Neuronal stem cell (in vitro differentiated cells): ENCODE measurements at regions not wholly inside any gene's neighbourhood (a gene's known extent, or its start where the extent isn't known, plus 50 kb on each side); places are given as distances from the start of the nearest gene placed in this dataset.

Experiments used
- DNase-seq: peaks from one replicate; pipeline ENCODE4 v3.0.0-alpha.2; 2013; ENCODE audit warnings: low spot score
- H2AFZ ChIP-seq: one replicate; pipeline ENCODE4 v1.6.1; 2013; ENCODE audit warnings: mild to moderate bottlenecking, low read length, inconsistent platforms
- H2AK5ac ChIP-seq: 2 replicates; pipeline ENCODE4 v1.6.1; 2013; ENCODE audit warnings: low read depth, mild to moderate bottlenecking, inconsistent platforms, low read length, moderate library complexity, mixed read lengths
- H2BK120ac ChIP-seq: 2 replicates; pipeline ENCODE4 v1.6.1; 2013; ENCODE audit warnings: low read depth, mild to moderate bottlenecking, inconsistent platforms, low read length, moderate library complexity, mixed read lengths
- H2BK12ac ChIP-seq: one replicate; pipeline ENCODE4 v1.6.1; 2013; ENCODE audit warnings: low read length, inconsistent platforms
- H2BK15ac ChIP-seq: 2 replicates; pipeline ENCODE4 v1.6.1; 2013; ENCODE audit warnings: mild to moderate bottlenecking, low read length, inconsistent platforms, mixed read lengths
- H2BK5ac ChIP-seq: one replicate; pipeline ENCODE4 v1.6.1; 2013; ENCODE audit warnings: inconsistent platforms, mild to moderate bottlenecking, low read length, moderate library complexity
- H3K14ac ChIP-seq: one replicate; pipeline ENCODE4 v1.6.1; 2013; ENCODE audit warnings: low read length, inconsistent platforms
- H3K18ac ChIP-seq: 2 replicates; pipeline ENCODE4 v1.6.1; 2013; ENCODE audit warnings: low read length, inconsistent platforms
- H3K23ac ChIP-seq: 2 replicates; pipeline ENCODE4 v1.6.1; 2013; ENCODE audit warnings: low read depth, mild to moderate bottlenecking, mixed read lengths, low read length, inconsistent platforms; ENCODE audit not compliant: poor library complexity
- H3K27ac ChIP-seq: replicated peaks from 3 replicates; pipeline ENCODE4 v1.5.1; 2013; ENCODE audit warnings: low read length, inconsistent platforms
- H3K27me3 ChIP-seq, 3 experiments: 2 replicates each; pipeline ENCODE4 v1.6.1; 2013; ENCODE audit warnings: low read length in 3 of 3, mild to moderate bottlenecking in 2 of 3, inconsistent platforms in 1 of 3, low read depth in 1 of 3, mixed read lengths in 1 of 3, moderate library complexity in 1 of 3; ENCODE audit not compliant: control insufficient read depth in 3 of 3, insufficient read depth in 3 of 3
- H3K36me3 ChIP-seq, 2 donors: replicated peaks in 1 of 2; 2 replicates each; pipeline ENCODE4 v1.6.1; 2013; ENCODE audit warnings: low read length in 2 of 2; ENCODE audit not compliant: control insufficient read depth in 2 of 2, insufficient read depth in 2 of 2
- H3K4ac ChIP-seq: 2 replicates; pipeline ENCODE4 v1.6.1; 2013; ENCODE audit warnings: inconsistent platforms, mild to moderate bottlenecking, low read length, moderate library complexity
- H3K4me1 ChIP-seq, 2 donors: 1 replicate in 1 of 2; 2 replicates in 1 of 2; pipeline ENCODE4 v1.6.1; 2013; ENCODE audit warnings: low read length in 2 of 2, low read depth in 1 of 2; ENCODE audit not compliant: control insufficient read depth in 2 of 2, insufficient read depth in 1 of 2
- H3K4me2 ChIP-seq: one replicate; pipeline ENCODE4 v1.6.1; 2013; ENCODE audit warnings: mild to moderate bottlenecking, low read length, inconsistent platforms; ENCODE audit not compliant: insufficient read depth, poor library complexity, severe bottlenecking
- H3K4me3 ChIP-seq, 2 donors: 2 replicates each; pipeline ENCODE4 v1.5.1; 2013; ENCODE audit warnings: low read length in 2 of 2, mild to moderate bottlenecking in 2 of 2, inconsistent platforms in 1 of 2, moderate library complexity in 1 of 2
- H3K79me1 ChIP-seq: one replicate; pipeline ENCODE4 v1.6.1; 2013; ENCODE audit warnings: low read depth, mild to moderate bottlenecking, inconsistent platforms, low read length, moderate library complexity
- H3K9ac ChIP-seq: one replicate; pipeline ENCODE4 v1.6.1; 2013; ENCODE audit warnings: mild to moderate bottlenecking, low read depth, low read length, inconsistent platforms; ENCODE audit not compliant: poor library complexity
- H3K9me3 ChIP-seq, 2 donors: replicated peaks in 1 of 2; 2 replicates each; pipeline versions ENCODE3 to v1.6.1; 2013; ENCODE audit warnings: low read length in 2 of 2, mild to moderate bottlenecking in 2 of 2, inconsistent platforms in 1 of 2, low read depth in 1 of 2, mixed read lengths in 1 of 2, moderate library complexity in 1 of 2; ENCODE audit not compliant: control insufficient read depth in 2 of 2, insufficient read depth in 1 of 2
- H4K8ac ChIP-seq: one replicate; pipeline ENCODE4 v1.6.1; 2013; ENCODE audit warnings: low read depth, mild to moderate bottlenecking, inconsistent platforms, low read length, moderate library complexity
- H4K91ac ChIP-seq: one replicate; pipeline ENCODE4 v1.6.1; 2013; ENCODE audit warnings: low read length, low read depth, mild to moderate bottlenecking, inconsistent platforms; ENCODE audit not compliant: poor library complexity
- WGBS, 2 donors: extraction: QIAGEN DNeasy Blood & Tissue Kit; methylation state at CpG; one replicate each; pipeline ENCODE4 v1.1.7; 2013; ENCODE audit warnings: missing lambda C conversion rate in 2 of 2, mixed read lengths in 1 of 2; ENCODE audit not compliant: insufficient read length in 2 of 2, insufficient replicate concordance in 1 of 2; ENCODE audit errors: extremely low coverage in 2 of 2; 5-methylcytosine and 5-hydroxymethylcytosine counted together

DNA sequence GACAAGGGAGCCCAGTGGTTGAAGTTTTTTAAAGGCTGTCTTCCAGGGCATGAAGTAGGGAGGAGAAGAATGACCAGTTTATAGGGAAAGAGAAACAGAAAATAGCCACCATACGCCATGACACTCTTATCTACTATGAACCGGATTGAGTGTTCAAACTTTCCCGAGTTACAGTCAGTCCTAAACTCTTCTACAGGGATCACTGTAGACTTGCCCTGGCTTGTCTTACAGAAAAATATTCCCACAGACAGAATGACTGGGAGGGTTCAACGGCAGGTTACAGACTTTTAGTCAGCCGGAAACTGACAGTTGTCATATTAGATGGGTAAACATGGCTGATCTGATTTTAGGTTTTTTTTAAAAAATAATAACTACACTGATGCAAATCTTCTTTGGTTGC lies 662.5 kb upstream of the SOX9 start:
- Histone ChIP-seq H3K4ac (no peak overlapping the region), H3K36me3 (no peaks in the 10 kb centered on the region), H2BK12ac (no peak overlapping the region), H3K27ac (no peak overlapping the region), H3K9me3 (no peaks in the 10 kb centered on the region), H2AFZ (peak overlapping the region; percentile 30), H3K27me3 (no peaks in the 10 kb centered on the region), H3K79me1 (no peaks in the 10 kb centered on the region), H3K18ac (no peak overlapping the region), H2BK5ac (no peak overlapping the region), H2AK5ac (no peak overlapping the region), H4K91ac (no peak overlapping the region), H3K14ac (no peak overlapping the region), H3K4me2 (no peak overlapping the region), H2BK120ac (no peak overlapping the region), H4K8ac (no peak overlapping the region), H3K4me3 (no peak overlapping the region), H3K23ac (no peak overlapping the region), H2BK15ac (no peak overlapping the region), H3K4me1 (peaks cover 0 to 2% of the 10 kb centered on the region in 2 donors), H3K9ac (no peak overlapping the region)
- DNase-seq, result no peak
- no CpG with 5 or more reads among the region's 5 CpGs for WGBS, 2 donors

DNA sequence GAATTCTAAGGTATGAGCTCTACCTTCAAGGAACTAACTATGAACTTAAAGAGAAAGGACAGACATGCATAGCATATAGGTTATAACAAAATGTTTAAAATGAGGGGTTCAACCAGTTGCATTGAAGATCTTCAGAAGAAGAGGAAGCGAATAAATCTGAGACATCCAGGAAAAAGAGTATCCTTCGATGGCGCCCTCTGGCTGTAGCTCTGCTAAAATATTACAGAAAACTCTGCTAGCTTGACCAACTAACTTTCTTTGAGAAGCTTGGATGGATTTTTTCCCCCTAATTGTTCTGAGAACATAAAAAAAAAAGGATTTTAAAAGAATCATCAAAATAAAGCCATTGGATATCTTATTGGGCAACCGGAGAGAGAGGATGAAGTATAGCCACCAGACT lies 659.9 kb upstream of the SOX9 start:
- Histone ChIP-seq H2AFZ (no peak overlapping the region), H4K91ac (no peak overlapping the region)
- WGBS, 2 donors, result no CpG with 5 or more reads among the region's 4 CpGs

DNA sequence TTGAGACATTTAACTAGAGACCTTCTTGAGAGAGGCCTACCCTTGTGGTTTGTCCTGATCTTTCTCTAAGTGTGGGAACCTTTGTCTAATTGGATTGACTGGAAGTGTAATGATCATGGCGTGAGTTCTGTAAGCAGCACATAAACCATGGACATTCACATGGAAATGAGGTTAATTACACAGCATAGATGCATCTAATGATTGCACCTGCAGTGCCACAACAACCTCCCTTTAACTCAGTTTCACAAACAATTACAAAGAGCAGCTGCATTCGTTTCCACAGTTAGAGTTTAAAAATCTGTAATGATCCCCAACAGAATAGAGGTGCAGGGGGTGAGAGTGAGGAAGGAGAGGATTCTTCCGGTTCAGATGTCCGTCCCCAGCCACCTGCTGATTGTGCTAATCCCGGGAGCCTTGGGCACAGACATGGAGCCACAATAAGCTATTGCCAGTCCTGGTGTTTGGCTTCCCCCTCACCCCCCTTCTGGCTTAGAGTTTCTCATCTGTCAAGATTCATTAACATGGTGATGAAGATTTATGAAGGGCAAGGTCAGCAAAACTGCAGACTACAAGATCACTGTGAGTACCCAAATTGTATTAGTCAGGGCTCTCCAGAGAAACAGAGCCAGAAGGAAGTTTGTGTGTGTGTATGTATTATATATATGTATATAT lies 659.2 kb upstream of the SOX9 start:
- no peak overlapping the region for H2BK5ac ChIP-seq
- no peak overlapping the region for H2AFZ ChIP-seq
- H3K27ac ChIP-seq, result peak overlapping the region; percentile 41
- no peaks in the 10 kb centered on the region for H3K9me3 ChIP-seq
- H3K4me2 ChIP-seq, result no peak overlapping the region
- H3K14ac ChIP-seq, result no peak overlapping the region
- H2BK15ac ChIP-seq, result no peak overlapping the region
- no peak overlapping the region for H4K91ac ChIP-seq
- no peak overlapping the region for H2BK120ac ChIP-seq
- H3K4me1 ChIP-seq, result peaks cover 0 to 2% of the 10 kb centered on the region in 2 donors
- H2AK5ac ChIP-seq, result no peak overlapping the region
- no peaks in the 10 kb centered on the region for H3K27me3 ChIP-seq
- H3K36me3 ChIP-seq, result no peaks in the 10 kb centered on the region
- peak; percentile 38 for DNase-seq
- no peak overlapping the region for H3K4me3 ChIP-seq
- H3K18ac ChIP-seq, result no peak overlapping the region
- no CpG with 5 or more reads among the region's 5 CpGs for WGBS, 2 donors
- H3K4ac ChIP-seq, result no peak overlapping the region
- H3K9ac ChIP-seq, result no peak overlapping the region
- H4K8ac ChIP-seq, result no peak overlapping the region
- no peaks in the 10 kb centered on the region for H3K79me1 ChIP-seq
- H3K23ac ChIP-seq, result no peak overlapping the region
- no peak overlapping the region for H2BK12ac ChIP-seq

More for the DNA sequence above, 659.9 kb upstream of the SOX9 start:
- Histone ChIP-seq H3K9me3 (no peaks in the 10 kb centered on the region), H3K18ac (no peak overlapping the region), H3K14ac (no peak overlapping the region), H2BK120ac (no peak overlapping the region), H3K27me3 (no peaks in the 10 kb centered on the region), H3K27ac (peak overlapping the region; percentile 41), H4K8ac (no peak overlapping the region), H3K4me2 (no peak overlapping the region), H3K4me3 (no peak overlapping the region), H3K9ac (no peak overlapping the region), H2AK5ac (no peak overlapping the region), H2BK15ac (no peak overlapping the region), H3K36me3 (no peaks in the 10 kb centered on the region), H3K4ac (no peak overlapping the region), H2BK5ac (no peak overlapping the region), H3K79me1 (no peaks in the 10 kb centered on the region), H2BK12ac (no peak overlapping the region), H3K4me1 (peaks cover 0 to 2% of the 10 kb centered on the region in 2 donors), H3K23ac (no peak overlapping the region)
- no peak for DNase-seq

DNA sequence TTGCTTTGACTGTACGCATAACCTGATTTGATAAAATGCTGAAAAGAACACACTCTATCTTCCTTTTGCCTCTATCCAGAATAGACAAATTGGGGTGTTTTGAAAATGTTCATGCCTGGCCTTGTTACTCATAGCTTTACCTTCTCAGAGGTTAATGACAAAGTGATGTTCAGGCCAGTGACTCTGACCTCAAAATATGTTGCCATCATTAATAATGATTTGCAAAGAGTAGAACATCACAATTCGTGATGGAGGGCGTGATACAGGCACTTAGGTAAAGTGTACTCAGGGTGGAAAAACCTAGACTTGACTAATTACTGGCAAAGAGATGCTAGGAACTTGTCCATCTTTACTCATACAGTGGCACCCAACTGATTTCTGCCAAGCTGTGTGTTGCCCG lies 656.6 kb upstream of the SOX9 start:
- H3K27me3 ChIP-seq, result no peaks in the 10 kb centered on the region
- H3K27ac ChIP-seq, result no peak overlapping the region
- H3K14ac ChIP-seq, result no peak overlapping the region
- H4K8ac ChIP-seq, result no peak overlapping the region
- H2BK5ac ChIP-seq, result no peak overlapping the region
- H3K23ac ChIP-seq, result no peak overlapping the region
- no peak for DNase-seq
- H3K4ac ChIP-seq, result no peak overlapping the region
- H2BK12ac ChIP-seq, result no peak overlapping the region
- no peaks in the 10 kb centered on the region for H3K9me3 ChIP-seq
- no peak overlapping the region for H3K4me3 ChIP-seq
- H3K18ac ChIP-seq, result no peak overlapping the region
- WGBS, 2 donors, result no CpG with 5 or more reads among the region's 4 CpGs
- H3K79me1 ChIP-seq, result no peaks in the 10 kb centered on the region
- H4K91ac ChIP-seq, result no peak overlapping the region
- no peak overlapping the region for H3K4me2 ChIP-seq
- no peak overlapping the region for H2BK120ac ChIP-seq
- no peak overlapping the region for H2AK5ac ChIP-seq
- H3K4me1 ChIP-seq, result peaks cover 0 to 2% of the 10 kb centered on the region in 2 donors
- H2BK15ac ChIP-seq, result no peak overlapping the region
- H2AFZ ChIP-seq, result no peak overlapping the region
- H3K36me3 ChIP-seq, result no peaks in the 10 kb centered on the region
- H3K9ac ChIP-seq, result no peak overlapping the region
